Spinal cord (tissue), 9 donors: ENCODE measurements at regions not wholly inside any gene's neighbourhood (a gene's known extent, or its start where the extent isn't known, plus 50 kb on each side); places are given as distances from the start of the nearest gene placed in this dataset.
"Not testable (repeated sequence)": the region's sequence is repeated elsewhere in the genome, so short reads cannot be mapped to it uniquely, and the experiment has no call there.

Experiments
- DNase-seq, 6 donors: peaks; one replicate each; pipeline versions ENCODE4 v3.0.0 to v3.0.0-alpha.2; 2013 to 2015; ENCODE audit warnings: low spot score in 6 of 6, low read depth in 4 of 6
- H3K27ac ChIP-seq: one replicate; pipeline ENCODE4 v1.5.1; 2013; ENCODE audit warnings: low read depth, low read length, control low read depth
- H3K27me3 ChIP-seq: one replicate; pipeline ENCODE4 v1.6.1; 2013; ENCODE audit warnings: low read length; ENCODE audit not compliant: control insufficient read depth, insufficient read depth
- H3K36me3 ChIP-seq: one replicate; pipeline ENCODE4 v1.6.1; 2013; ENCODE audit warnings: low read length; ENCODE audit not compliant: control insufficient read depth, insufficient read depth
- H3K4me1 ChIP-seq: one replicate; pipeline ENCODE4 v1.6.1; 2013; ENCODE audit warnings: low read length; ENCODE audit not compliant: control insufficient read depth, insufficient read depth
- H3K4me3 ChIP-seq: one replicate; pipeline ENCODE4 v1.5.1; 2013; ENCODE audit warnings: low read depth, low read length, control low read depth
- H3K9me3 ChIP-seq: one replicate; pipeline ENCODE4 v1.6.1; 2013; ENCODE audit warnings: low read length; ENCODE audit not compliant: control insufficient read depth, insufficient read depth
- WGBS: methylation state at CpG from one replicate; pipeline ENCODE4 v1.1.5; 2013; ENCODE audit warnings: missing lambda C conversion rate; ENCODE audit not compliant: insufficient coverage; 5-methylcytosine and 5-hydroxymethylcytosine counted together
- donor health status: healthy.

DNA sequence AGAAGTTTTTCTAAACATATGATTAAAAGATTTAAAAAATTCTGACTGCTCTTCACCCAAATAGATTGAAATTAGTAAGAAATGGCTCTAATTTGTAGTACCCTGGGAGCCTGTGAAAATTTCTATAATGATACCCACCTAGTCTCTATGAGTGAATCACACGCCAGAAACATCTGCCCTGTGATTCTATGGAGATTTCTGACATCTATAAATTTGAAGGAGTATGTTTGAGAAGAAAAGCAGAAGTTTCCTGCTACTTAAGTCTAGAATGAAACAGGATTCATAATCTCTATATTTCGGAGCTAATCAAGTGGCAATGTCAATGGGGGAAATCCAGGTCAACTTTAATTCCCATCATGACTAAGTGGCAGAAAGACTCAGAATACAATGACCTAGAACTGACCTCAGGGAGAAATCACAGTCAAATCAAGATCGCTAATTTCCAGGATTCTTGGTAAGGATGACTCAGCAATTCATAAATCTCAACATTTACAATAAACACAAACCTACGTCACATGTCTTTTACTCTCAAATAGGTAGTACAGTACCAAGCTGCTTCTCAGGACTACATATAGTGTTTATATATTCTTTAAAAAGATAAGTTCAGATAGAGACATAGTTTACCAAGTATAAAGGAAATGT, 186.2 kb upstream of the TNFAIP3 start:
- no peak for DNase-seq
- H3K27ac ChIP-seq = no peak overlapping the region
- H3K27me3 ChIP-seq = no peaks in the 10 kb centered on the region
- no CpG with 5 or more reads among the region's 4 CpGs for WGBS
- no peaks in the 10 kb centered on the region for H3K36me3 ChIP-seq
- H3K9me3 ChIP-seq = peaks cover 3% of the 10 kb centered on the region
- H3K4me1 ChIP-seq = no peaks in the 10 kb centered on the region
- H3K4me3 ChIP-seq = no peak overlapping the region

- no peak for DNase-seq
- Histone ChIP-seq H3K9me3 (peaks cover 3% of the 10 kb centered on the region), H3K27ac (no peak overlapping the region), H3K4me1 (no peaks in the 10 kb centered on the region), H3K36me3 (no peaks in the 10 kb centered on the region), H3K4me3 (no peak overlapping the region), H3K27me3 (no peaks in the 10 kb centered on the region)
- WGBS = 92% methylated on average over 3 of the region's 4 CpGs
Measured at GRCh38 chr6:137681445-137682009, 185.5 kb upstream of the TNFAIP3 start.

DNA sequence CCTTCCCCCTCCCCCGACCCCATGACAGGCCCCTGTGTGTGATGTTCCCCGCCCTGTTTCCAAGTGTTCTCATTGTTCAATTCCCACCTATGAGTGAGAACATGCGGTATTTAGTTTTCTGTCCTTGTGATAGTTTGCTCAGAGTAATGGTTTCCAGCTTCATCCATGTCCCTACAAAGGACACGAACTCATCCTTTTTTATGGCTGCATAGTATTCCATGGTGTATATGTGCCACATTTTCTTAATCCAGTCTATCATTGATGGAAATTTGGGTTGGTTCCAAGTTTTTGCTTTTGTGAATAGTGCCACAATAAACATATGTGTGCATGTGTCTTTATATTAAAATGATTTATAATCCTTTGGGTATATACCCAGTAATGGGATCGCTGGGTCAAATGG, 184.4 kb upstream of the TNFAIP3 start:
- not testable (repeated sequence) for H3K27ac ChIP-seq, H3K4me3 ChIP-seq, H3K36me3 ChIP-seq, H3K9me3 ChIP-seq, DNase-seq, H3K27me3 ChIP-seq, H3K4me1 ChIP-seq
- WGBS = no CpG with 5 or more reads among the region's 5 CpGs

DNA sequence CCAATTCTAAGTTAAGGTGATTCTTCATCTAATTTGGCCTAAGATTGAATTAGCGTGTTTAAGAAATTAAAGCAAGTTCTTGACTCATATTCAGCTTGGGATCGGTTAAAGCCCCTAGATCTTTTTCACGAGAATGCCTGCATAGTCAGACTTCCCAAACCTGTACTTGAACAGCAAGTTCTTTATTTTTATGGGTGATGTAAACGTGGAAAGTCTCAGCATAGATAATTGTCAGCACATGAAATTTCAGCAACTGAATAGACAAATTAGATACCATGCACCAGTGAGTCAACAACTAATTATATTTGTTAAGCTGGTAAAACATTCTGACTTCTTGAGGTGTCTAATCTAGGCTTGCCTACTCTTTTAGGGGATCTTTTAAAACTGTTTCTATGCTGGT, 183.1 kb upstream of the TNFAIP3 start:
- no peaks in the 10 kb centered on the region for H3K4me1 ChIP-seq
- WGBS = no CpG with 5 or more reads among the region's 4 CpGs
- no peak overlapping the region for H3K4me3 ChIP-seq
- no peaks in the 10 kb centered on the region for H3K9me3 ChIP-seq
- DNase-seq = no peak
- H3K36me3 ChIP-seq = no peaks in the 10 kb centered on the region
- no peaks in the 10 kb centered on the region for H3K27me3 ChIP-seq
- H3K27ac ChIP-seq = no peak overlapping the region

DNA sequence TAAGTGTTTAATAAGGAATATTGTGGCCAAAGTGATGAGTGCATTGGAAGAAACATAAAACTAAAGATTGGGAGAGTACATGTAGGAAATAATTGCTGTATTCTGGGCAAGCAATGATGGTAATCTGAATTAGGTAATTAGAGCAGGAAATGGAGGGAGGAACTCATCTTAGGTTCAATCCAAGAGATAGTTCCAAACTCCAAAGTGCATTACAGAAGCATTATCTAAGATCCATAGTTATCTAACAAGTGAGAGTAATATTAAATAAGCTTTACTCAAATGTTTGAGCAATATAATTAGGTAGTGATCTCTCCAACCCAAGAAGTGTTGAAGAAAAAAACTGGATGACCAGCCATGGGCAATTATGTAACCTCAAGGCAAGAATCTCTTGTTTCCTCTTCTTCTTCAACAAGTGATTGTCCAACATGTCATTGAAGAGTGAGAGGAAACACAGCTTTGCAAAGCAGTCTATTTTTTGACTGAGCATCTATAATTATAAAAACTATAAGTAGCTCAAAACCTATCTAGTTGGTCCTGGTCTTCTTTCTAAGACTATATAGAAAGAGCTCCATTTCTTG, 181.2 kb upstream of the TNFAIP3 start:
- Histone ChIP-seq H3K27ac (no peak overlapping the region), H3K4me1 (no peaks in the 10 kb centered on the region), H3K36me3 (no peaks in the 10 kb centered on the region), H3K9me3 (no peaks in the 10 kb centered on the region), H3K27me3 (no peaks in the 10 kb centered on the region), H3K4me3 (no peak overlapping the region)
- no peak for DNase-seq

GRCh38 chr6:137687818-137688217, 179.2 kb upstream of the TNFAIP3 start:
- no peaks in the 10 kb centered on the region for H3K27me3 ChIP-seq
- H3K4me1 ChIP-seq = no peaks in the 10 kb centered on the region
- no peak overlapping the region for H3K27ac ChIP-seq
- H3K36me3 ChIP-seq = no peaks in the 10 kb centered on the region
- no peak for DNase-seq
- H3K4me3 ChIP-seq = no peak overlapping the region
- H3K9me3 ChIP-seq = no peaks in the 10 kb centered on the region
- WGBS = no CpG with 5 or more reads among the region's 3 CpGs

DNA sequence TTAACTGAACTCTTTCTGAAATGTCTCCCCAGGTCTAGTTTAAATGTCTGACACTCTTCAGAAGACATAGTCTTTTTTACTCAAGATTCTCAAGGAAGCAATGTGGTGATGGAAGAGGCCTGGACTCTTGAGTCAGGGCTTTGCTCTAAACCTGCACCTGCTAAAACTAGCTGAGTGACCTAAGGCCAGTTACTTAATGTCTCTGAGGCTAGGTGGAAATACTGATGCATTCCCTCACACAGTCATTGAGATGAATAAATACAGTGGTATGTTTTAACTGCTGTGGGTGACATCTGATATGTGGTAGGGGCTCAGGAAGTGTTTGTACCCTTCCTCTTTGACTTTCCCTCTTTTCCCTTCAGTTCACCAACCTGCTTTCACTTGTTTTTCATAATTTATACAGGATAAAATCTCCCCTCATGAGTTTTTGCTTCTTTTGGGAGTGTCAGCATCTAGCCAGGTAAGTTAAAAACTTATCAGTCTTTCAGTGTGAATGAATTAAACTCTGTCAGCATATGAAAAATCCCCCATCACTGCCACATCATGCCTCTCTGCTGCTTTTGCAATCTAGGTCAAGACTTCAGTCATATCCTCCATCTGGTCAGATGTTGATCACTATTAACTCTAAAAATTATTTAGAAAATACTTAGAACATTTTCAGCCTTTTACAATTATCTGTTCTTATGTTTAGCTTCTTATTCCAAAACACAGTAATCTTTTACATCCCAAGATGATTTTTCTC, 178.7 kb upstream of the TNFAIP3 start:
- no peaks in the 10 kb centered on the region for H3K27me3 ChIP-seq
- H3K36me3 ChIP-seq = no peaks in the 10 kb centered on the region
- H3K9me3 ChIP-seq = no peaks in the 10 kb centered on the region
- H3K27ac ChIP-seq = no peak overlapping the region
- DNase-seq = no peak
- no peaks in the 10 kb centered on the region for H3K4me1 ChIP-seq
- no peak overlapping the region for H3K4me3 ChIP-seq

GRCh38 chr6:137689377-137689776, 177.7 kb upstream of the TNFAIP3 start:
- WGBS = 96% methylated on average over 2 of the region's 4 CpGs
- H3K27ac ChIP-seq = no peak overlapping the region

GRCh38 chr6:137690034-137690433, 177.0 kb upstream of the TNFAIP3 start:
- Histone ChIP-seq H3K27me3 (no peaks in the 10 kb centered on the region), H3K4me1 (no peaks in the 10 kb centered on the region), H3K4me3 (no peak overlapping the region), H3K36me3 (no peaks in the 10 kb centered on the region), H3K27ac (no peak overlapping the region), H3K9me3 (no peaks in the 10 kb centered on the region)
- DNase-seq = no peak

More at GRCh38 chr6:137689377-137689776, 177.7 kb upstream of the TNFAIP3 start:
- Histone ChIP-seq H3K27me3 (no peaks in the 10 kb centered on the region), H3K4me1 (no peaks in the 10 kb centered on the region), H3K9me3 (no peaks in the 10 kb centered on the region), H3K36me3 (no peaks in the 10 kb centered on the region), H3K4me3 (no peak overlapping the region)
- DNase-seq = no peak

- Histone ChIP-seq H3K27ac (no peak overlapping the region), H3K4me1 (no peaks in the 10 kb centered on the region), H3K9me3 (no peaks in the 10 kb centered on the region), H3K36me3 (no peaks in the 10 kb centered on the region), H3K27me3 (no peaks in the 10 kb centered on the region), H3K4me3 (no peak overlapping the region)
- no CpG with 5 or more reads among the region's 1 CpG for WGBS
- no peak for DNase-seq
Measured at GRCh38 chr6:137690721-137691120, 176.3 kb upstream of the TNFAIP3 start.
